ENCODE measurements at regions not wholly inside any gene's neighbourhood (a gene's known extent, or its start where the extent isn't known, plus 50 kb on each side); places are given as distances from the start of the nearest gene placed in this dataset.

GRCh38 chr9:7376833-7377232 lies 422.7 kb downstream of the DMAC1 start:
- Histone ChIP-seq H3K9me3 (ENCODE audit: control insufficient read depth, low read depth, low read length) (no peaks in the 10 kb centered on the region), H3K9me1 (ENCODE audit: control insufficient read depth, extremely low read depth, insufficient read depth, low read length) (no peaks in the 10 kb centered on the region), H3K4me2 (ENCODE audit: control insufficient read depth, extremely low read depth, insufficient read depth, low read depth, low read length) (no peak overlapping the region), H3K4me3 (ENCODE audit: control insufficient read depth in 2 of 3, extremely low read depth in 1 of 3, insufficient read depth in 2 of 3, low read depth in 1 of 3, low read length in 3 of 3) (no peak overlapping the region), H3K36me3 (ENCODE audit: control insufficient read depth in 2 of 2, extremely low read depth in 1 of 2, insufficient read depth in 2 of 2, low read length in 2 of 2) (no peaks in the 10 kb centered on the region), H3K4me1 (ENCODE audit: control insufficient read depth, extremely low read depth, insufficient read depth, low read length) (no peaks in the 10 kb centered on the region), H4K20me1 (ENCODE audit: control insufficient read depth, extremely low read depth, insufficient read depth, low read length) (no peaks in the 10 kb centered on the region), H2AFZ (ENCODE audit: control insufficient read depth, low read length) (no peak overlapping the region), H3K27ac (ENCODE audit: control insufficient read depth, insufficient read depth, low read length) (no peak overlapping the region), H3K27me3 (ENCODE audit: control insufficient read depth, extremely low read depth, insufficient read depth, low read length) (no peaks in the 10 kb centered on the region), H3K9ac (ENCODE audit: control insufficient read depth, extremely low read depth, insufficient read depth, low read length) (no peak overlapping the region), H3K79me2 (ENCODE audit: control insufficient read depth, insufficient read depth, low read length) (no peaks in the 10 kb centered on the region)
- no peak for FAIRE-seq
- TF ChIP-seq EZH2 (IDR thresholded peaks at IDR 0.05; ENCODE audit: low read length): no peak
- no peak for TF ChIP-seq CTCF (optimal IDR thresholded peaks at IDR 0.05 in 1 of 3, IDR thresholded peaks at IDR 0.05 in 1 of 3, conservative IDR thresholded peaks at IDR 0.05 in 1 of 3; ENCODE audit: extremely low read depth in 1 of 3, insufficient read depth in 2 of 3, low read length in 3 of 3)
- dilution Hi-C loops (cut with MboI; ENCODE audit: extremely low pct_ligation_motif_present, low sequenced_read_pairs): no loop called here
- DNase-seq (ENCODE audit: low read depth, low spot score): no peak

- dilution Hi-C loops (cut with MboI; ENCODE audit: extremely low pct_ligation_motif_present, low sequenced_read_pairs): no loop called here
- no peak for FAIRE-seq
These were observed 423.4 kb downstream of the DMAC1 start for GRCh38 chr9:7376213-7376612.

More at GRCh38 chr9:7376213-7376612, 423.4 kb downstream of the DMAC1 start:
- no peaks in the 10 kb centered on the region for H3K79me2 ChIP-seq (ENCODE audit: control insufficient read depth, insufficient read depth, low read length)
- TF ChIP-seq EZH2 (IDR thresholded peaks at IDR 0.05; ENCODE audit: low read length): no peak
- no peak for TF ChIP-seq CTCF (optimal IDR thresholded peaks at IDR 0.05 in 1 of 3, IDR thresholded peaks at IDR 0.05 in 1 of 3, conservative IDR thresholded peaks at IDR 0.05 in 1 of 3; ENCODE audit: extremely low read depth in 1 of 3, insufficient read depth in 2 of 3, low read length in 3 of 3)
- no peaks in the 10 kb centered on the region for H4K20me1 ChIP-seq (ENCODE audit: control insufficient read depth, extremely low read depth, insufficient read depth, low read length)
- no peak overlapping the region for H2AFZ ChIP-seq (ENCODE audit: control insufficient read depth, low read length)
- H3K27me3 ChIP-seq (ENCODE audit: control insufficient read depth, extremely low read depth, insufficient read depth, low read length): no peaks in the 10 kb centered on the region
- no peaks in the 10 kb centered on the region for H3K4me1 ChIP-seq (ENCODE audit: control insufficient read depth, extremely low read depth, insufficient read depth, low read length)
- no peaks in the 10 kb centered on the region for H3K36me3 ChIP-seq (ENCODE audit: control insufficient read depth in 2 of 2, extremely low read depth in 1 of 2, insufficient read depth in 2 of 2, low read length in 2 of 2)
- H3K9me3 ChIP-seq (ENCODE audit: control insufficient read depth, low read depth, low read length): no peaks in the 10 kb centered on the region
- H3K4me3 ChIP-seq (ENCODE audit: control insufficient read depth in 2 of 3, extremely low read depth in 1 of 3, insufficient read depth in 2 of 3, low read depth in 1 of 3, low read length in 3 of 3): no peak overlapping the region
- H3K4me2 ChIP-seq (ENCODE audit: control insufficient read depth, extremely low read depth, insufficient read depth, low read depth, low read length): no peak overlapping the region
- DNase-seq (ENCODE audit: low read depth, low spot score): no peak
- no peaks in the 10 kb centered on the region for H3K9me1 ChIP-seq (ENCODE audit: control insufficient read depth, extremely low read depth, insufficient read depth, low read length)
- H3K9ac ChIP-seq (ENCODE audit: control insufficient read depth, extremely low read depth, insufficient read depth, low read length): no peak overlapping the region
- H3K27ac ChIP-seq (ENCODE audit: control insufficient read depth, insufficient read depth, low read length): no peak overlapping the region

Measured in keratinocyte (primary cell).